GM19240 (cell line): ENCODE measurements at regions not wholly inside any gene's neighbourhood (a gene's known extent, or its start where the extent isn't known, plus 50 kb on each side); places are given as distances from the start of the nearest gene placed in this dataset.
"Not testable (repeated sequence)": the region's sequence is repeated elsewhere in the genome, so short reads cannot be mapped to it uniquely, and the experiment has no call there.

Experiments used
- DNase-seq: peaks from one replicate; pipeline ENCODE4 v3.0.0; 2011; ENCODE audit warnings: low spot score; ENCODE audit not compliant: insufficient read length

- DNase-seq = not testable (repeated sequence)
These were observed 465.3 kb downstream of the TMEM121 start for GRCh38 chr14:105991677-105992076.

GRCh38 chr14:105993814-105994213 is 467.4 kb downstream of the TMEM121 start:
- DNase-seq = no peak

- DNase-seq = not testable (repeated sequence)
These were observed 468.8 kb downstream of the TMEM121 start for GRCh38 chr14:105995011-105995710.

DNA sequence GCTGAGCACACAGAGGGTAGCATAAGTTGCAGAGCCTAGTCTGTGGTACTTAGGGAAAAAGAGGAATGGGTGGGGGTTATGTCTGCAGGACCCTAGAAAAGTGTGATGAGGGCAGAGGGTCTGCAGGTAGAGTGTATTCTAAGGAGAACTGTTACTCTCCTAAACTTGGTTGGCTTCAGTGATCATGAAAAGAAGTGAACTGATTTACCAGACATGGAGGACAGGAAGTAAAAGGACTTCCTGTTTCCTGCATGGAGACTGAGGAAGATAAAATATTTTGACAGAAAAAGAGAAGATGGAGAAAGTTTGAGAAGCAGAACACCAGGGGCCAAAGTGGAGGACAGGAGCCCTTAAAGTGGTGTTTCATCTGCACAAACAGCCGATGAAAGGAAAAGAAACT is 472.2 kb downstream of the TMEM121 start:
- not testable (repeated sequence) for DNase-seq

DNA sequence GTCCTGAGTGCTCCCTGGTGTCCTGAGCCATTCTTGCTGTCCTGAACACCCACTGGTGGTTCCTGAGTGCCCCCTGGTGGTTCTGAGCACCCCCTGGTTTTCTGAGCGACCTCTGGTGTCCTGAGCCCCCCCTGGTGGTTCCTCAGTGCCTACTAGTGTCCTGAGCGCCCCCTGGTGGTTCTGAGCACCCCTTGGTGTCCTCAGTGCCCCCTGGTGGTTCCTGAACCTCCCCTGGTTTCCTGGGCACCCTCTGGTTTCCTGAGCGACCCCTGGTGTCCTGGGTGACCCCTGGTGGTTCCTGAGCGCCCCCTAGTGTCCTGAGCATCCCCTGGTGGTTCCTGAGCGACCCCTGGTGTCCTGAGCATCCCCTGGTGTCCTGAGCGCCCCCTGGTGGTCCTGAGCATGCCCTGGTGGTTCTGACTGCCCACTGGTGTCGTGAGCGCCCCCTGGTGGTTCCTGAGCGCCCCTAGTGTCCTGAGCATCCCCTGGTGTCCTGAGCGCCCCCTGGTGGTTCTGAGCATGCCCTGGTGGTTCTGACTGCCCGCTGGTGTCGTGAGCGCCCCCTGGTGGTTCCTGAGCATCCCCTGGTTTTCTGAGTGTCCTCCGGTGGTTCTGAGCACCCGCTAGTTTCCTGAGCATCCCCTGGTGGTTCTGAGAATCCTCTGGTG is 473.1 kb downstream of the TMEM121 start:
- DNase-seq = peak; percentile 11

DNA sequence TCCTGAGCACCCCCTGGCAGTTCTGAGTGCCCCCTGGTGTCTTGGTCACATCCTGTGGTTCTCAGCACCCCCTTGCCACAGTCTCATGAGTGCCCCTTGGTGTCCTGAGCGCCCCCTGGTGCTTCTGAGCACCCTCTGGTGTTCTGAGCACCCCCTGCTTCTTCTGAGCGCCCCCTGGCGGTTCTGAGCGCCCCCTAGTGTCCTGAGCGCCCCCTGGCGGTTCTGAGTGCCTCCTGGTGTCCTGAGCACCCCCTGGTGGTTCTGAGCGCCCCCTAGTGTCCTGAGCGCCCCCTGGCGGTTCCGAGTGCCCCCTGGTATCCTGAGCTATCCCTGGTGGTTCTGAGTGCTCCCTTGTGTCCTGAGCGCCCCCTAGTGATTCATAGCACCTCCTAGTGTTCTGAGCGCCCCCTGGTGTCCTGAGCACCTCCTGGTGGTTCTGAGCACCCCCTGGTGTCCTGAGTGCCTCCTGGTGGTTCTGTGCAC is 473.7 kb downstream of the TMEM121 start:
- DNase-seq = not testable (repeated sequence)

DNA sequence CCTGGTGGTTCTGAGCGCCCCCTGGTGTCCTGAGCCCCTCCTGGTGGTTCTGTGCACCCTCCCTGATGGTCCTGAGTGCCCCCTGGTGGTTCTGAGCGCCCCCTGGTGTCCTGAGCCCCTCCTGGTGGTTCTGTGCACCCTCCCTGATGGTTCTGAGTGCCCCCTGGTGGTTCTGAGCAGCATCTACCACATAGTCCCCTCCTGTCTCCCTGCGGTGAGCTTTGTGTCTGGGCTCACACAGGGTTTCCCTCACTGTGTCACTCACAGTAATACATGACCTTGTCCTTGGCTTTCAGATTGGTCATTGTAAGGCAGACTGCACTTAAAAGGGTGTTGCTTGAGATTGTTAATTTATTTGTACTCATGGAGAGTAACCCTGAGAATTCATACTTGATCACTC is 474.9 kb downstream of the TMEM121 start:
- DNase-seq = not testable (repeated sequence)

DNA sequence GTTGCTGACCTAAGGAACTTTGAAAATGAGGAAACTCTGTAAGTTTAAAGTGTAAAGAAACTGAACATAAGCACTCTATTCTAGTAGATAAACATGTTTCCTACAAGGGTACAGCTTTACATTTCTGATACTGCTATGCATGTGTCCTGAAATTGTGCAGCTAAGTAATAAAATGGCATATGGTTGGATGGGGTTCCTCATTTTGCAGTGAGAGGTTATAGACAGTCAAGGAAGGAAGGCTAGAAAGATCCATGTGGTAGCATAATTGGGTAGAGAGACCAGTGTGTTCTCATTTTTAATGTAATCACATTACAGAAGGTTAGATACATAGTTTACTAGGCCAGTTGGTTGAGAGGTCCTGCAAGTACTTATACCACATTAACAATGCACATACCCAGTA is 477.0 kb downstream of the TMEM121 start:
- no peak for DNase-seq

DNA sequence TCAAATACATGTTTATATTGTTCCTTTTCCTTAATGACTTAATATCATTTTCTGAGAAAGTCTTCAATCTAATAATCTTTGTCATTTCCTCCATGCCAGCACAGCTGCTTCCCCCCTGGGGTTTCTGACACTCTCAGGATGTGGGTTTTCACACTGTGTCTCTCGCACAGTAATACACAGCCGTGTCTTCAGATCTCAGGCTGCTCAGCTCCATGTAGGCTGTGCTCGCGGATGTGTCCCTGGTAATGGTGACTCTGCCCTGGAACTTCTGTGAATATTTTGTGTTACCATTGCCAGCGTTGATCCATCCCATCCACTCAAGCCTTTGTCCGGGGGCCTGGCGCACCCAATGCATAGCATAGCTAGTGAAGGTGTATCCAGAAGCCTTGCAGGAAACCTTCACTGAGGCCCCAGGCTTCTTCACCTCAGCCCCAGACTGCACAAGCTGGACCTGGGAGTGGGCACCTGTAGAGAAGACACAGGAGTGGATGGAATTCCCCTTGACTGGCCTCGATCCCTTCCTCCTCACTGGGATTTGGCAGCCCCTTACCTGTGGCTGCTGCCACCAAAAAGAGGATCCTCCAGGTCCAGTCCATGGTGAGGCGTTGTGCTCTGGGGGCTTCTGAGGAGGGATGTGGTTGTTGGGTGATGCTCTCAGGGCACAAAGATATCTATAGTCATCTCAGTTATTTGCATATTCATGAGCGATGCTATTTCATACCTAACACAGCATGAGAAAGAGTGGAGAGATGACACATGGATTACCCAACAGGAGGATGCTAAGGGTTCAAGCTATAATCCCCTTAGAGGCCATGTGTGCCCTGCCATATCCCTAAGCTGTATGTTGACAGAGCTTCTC is 478.8 kb downstream of the TMEM121 start:
- DNase-seq = not testable (repeated sequence)

- not testable (repeated sequence) for DNase-seq
These were observed 479.7 kb downstream of the TMEM121 start for GRCh38 chr14:106006043-106006442.

- not testable (repeated sequence) for DNase-seq
These were observed 480.3 kb downstream of the TMEM121 start for GRCh38 chr14:106006716-106007115.

DNA sequence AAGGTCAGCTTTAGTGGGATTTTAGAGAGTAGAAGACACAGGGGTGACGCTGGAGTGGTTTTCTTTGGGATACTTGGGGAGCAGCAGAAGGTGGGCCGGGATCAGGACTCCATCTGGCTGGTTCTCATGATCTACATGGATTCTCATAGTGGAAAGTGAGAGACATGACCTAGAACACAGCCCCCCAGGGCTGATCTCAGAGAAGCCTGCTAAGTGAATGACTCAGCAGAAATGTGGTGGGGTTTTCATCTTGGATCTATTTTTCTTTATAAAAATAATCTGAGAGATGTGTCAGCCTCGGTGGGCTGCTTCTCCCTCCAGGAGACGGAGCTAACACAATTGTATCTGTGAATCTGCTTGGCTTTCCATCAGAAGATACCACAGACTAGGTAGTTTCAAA is 484.4 kb downstream of the TMEM121 start:
- DNase-seq = no peak

DNA sequence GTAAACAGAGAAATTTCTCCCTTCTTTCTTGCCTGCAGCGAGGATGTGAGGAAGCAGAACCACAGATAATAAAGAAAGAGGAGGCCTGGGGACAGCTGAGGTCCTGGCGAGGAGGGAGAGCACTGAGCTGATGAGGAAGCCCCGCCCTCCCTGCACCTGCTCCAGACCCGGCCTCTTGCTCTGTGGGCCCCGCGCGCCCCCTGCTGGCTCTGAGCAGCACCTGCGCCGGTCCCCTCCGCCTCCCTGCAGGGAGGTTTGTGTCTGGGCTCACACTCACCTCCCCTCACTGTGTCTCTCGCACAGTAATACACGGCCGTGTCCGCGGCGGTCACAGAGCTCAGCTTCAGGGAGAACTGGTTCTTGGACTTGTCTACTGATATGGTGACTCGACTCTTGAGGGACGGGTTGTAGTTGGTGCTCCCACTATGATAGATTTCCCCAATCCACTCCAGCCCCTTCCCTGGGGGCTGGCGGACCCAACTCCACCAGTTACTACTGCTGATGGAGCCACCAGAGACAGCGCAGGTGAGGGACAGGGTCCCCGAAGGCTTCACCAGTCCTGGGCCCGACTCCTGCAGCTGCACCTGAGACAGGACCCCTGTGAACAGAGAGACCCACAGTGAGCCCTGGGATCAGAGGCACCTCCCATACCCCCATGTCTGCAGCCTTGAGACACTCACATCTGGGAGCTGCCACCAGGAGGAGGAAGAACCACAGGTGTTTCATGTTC is 485.4 kb downstream of the TMEM121 start:
- DNase-seq = peak; percentile 13

GRCh38 chr14:106012361-106012725 is 486.0 kb downstream of the TMEM121 start:
- DNase-seq = not testable (repeated sequence)

GRCh38 chr14:106013879-106014376 is 487.5 kb downstream of the TMEM121 start:
- DNase-seq = no peak

DNA sequence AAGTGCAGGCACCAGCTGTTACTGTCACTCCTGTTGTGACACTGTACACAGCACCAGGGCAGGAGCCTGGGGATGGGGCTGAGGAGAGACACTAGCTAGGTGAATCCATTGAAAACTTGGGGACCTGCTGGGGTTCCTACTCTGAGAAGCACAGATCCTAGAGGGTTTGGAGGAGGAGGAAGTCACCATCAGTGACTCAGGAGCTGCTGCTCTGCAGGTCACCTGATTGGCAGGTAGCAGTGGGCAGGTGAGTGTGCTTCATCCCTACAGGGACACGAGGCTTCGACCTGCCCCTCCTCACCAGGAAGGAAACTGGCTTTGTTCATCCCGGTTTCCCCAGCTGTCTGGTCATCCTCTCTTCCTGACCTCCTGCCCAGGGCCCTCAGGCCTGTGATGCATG is 491.6 kb downstream of the TMEM121 start:
- DNase-seq = not testable (repeated sequence)

DNA sequence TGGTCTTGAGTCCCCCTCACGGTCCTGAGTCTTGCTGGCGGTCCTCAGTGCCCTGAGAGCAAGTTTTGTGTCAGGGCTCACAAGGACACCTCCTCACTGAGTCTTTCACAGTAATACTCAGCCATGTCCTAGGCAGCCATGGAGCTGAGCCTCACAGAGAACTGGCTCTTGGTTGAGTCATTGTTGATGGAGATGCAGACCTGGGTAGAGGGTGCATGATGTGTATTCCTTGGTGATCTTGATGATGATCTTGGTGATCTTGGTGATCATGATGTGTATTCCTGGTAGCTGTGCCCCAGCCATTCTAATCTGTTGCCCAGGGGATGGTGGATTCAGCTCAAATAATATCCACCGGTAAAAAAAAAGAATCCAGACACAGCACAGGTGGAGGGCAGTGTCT is 495.4 kb downstream of the TMEM121 start:
- no peak for DNase-seq

DNA sequence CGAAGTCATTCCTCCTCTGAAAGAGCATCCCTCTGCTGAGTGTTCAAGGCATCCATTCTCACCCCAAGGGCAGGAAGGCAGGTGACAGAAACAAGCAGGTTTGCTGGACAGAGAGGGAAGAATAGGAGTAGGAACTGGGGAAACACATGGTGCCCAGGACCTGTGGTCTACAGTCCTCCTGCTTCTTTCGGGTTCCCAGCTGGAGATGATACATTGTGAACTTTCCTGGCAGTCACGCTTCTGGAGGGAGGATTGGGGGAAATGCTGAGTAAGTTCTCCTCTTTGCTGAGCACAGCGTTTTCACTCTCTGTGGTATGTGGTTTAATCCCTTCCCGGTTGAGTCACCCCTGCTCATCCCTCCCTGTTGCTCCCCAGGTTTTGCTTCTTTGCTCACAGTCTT is 496.3 kb downstream of the TMEM121 start:
- not testable (repeated sequence) for DNase-seq

GRCh38 chr14:106023411-106023810 is 497.0 kb downstream of the TMEM121 start:
- no peak for DNase-seq

GRCh38 chr14:106024983-106025604 is 498.7 kb downstream of the TMEM121 start:
- DNase-seq = no peak

GRCh38 chr14:106026026-106026425 is 499.6 kb downstream of the TMEM121 start:
- no peak for DNase-seq
